Brain microvascular endothelial cell (primary cell): ENCODE measurements at regions not wholly inside any gene's neighbourhood (a gene's known extent, or its start where the extent isn't known, plus 50 kb on each side); places are given as distances from the start of the nearest gene placed in this dataset.

Experiments used
- DNase-seq: peaks from one replicate; pipeline ENCODE4 v3.0.0-alpha.2; 2020
- H3K27ac ChIP-seq: fragments of 250-450 bp; sonication (Bioruptor Pico); 2 replicates; pipeline ENCODE4 v1.5.1; 2020; ENCODE audit warnings: mild to moderate bottlenecking, moderate library complexity
- H3K27me3 ChIP-seq: fragments of 250-450 bp; sonication (Bioruptor Pico); replicated peaks from 2 replicates; pipeline ENCODE4 v1.5.1; 2020; ENCODE audit warnings: mild to moderate bottlenecking
- H3K36me3 ChIP-seq: fragments of 250-450 bp; sonication (Bioruptor Pico); replicated peaks from 2 replicates; pipeline ENCODE4 v1.5.1; 2020; ENCODE audit warnings: mild to moderate bottlenecking
- H3K4me3 ChIP-seq: 2 replicates; pipeline ENCODE4 v1.5.1; 2011; ENCODE audit warnings: low read depth, mild to moderate bottlenecking, control low read depth, low read length, moderate library complexity
- CTCF ChIP-seq: IDR thresholded peaks from 2 replicates; pipeline ENCODE4 v1.5.1; 2011; ENCODE audit warnings: low read depth, mild to moderate bottlenecking, moderate library complexity, low read length, control low read depth, inconsistent platforms; ENCODE audit errors: missing control alignments
- in situ Hi-C: cut with HindIII; loops from 2 replicates; pipeline ENCODE4 v1.10.0; 2017; ENCODE audit warnings: low sequenced_read_pairs, low pct_ligation_motif_present

- TF ChIP-seq CTCF: no peak
- H3K27ac ChIP-seq: no peak overlapping the region
- no peaks in the 10 kb centered on the region for H3K36me3 ChIP-seq
- H3K4me3 ChIP-seq: no peak overlapping the region
- H3K27me3 ChIP-seq: no peaks in the 10 kb centered on the region
- no peak for DNase-seq
- in situ Hi-C loops: no loop called here
These were observed 62.7 kb upstream of the CARD11 start for GRCh38 chr7:3106361-3106826.

DNA sequence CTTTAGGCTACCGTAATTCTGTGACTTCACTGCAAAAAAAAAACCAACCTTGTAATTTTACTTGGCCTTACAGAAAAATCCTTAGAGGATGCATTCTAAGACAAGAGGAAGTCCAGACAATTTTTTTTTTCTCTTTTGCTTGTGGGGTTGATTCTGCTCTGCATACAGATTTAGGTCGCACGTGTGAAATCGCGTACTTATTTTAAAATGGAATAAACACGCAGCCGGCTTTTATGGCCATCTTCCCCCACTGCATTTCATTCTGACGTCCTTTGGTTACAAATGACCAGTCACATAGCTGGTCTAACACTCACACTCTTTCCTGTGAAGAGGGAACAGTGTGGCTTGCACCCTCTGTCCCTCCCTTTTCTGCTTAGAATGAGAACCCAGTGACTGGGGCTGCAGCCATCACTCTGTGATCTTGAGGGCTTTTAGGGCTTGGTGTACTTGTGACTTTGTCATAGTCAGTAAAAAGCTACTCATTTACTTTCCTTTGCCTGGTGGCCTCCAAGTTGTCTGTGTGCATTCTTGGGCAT is 63.6 kb upstream of the CARD11 start:
- in situ Hi-C loops: no loop called here
- no peak for TF ChIP-seq CTCF
- Histone ChIP-seq H3K4me3 (no peak overlapping the region), H3K36me3 (no peaks in the 10 kb centered on the region), H3K27ac (no peak overlapping the region), H3K27me3 (no peaks in the 10 kb centered on the region)
- no peak for DNase-seq

DNA sequence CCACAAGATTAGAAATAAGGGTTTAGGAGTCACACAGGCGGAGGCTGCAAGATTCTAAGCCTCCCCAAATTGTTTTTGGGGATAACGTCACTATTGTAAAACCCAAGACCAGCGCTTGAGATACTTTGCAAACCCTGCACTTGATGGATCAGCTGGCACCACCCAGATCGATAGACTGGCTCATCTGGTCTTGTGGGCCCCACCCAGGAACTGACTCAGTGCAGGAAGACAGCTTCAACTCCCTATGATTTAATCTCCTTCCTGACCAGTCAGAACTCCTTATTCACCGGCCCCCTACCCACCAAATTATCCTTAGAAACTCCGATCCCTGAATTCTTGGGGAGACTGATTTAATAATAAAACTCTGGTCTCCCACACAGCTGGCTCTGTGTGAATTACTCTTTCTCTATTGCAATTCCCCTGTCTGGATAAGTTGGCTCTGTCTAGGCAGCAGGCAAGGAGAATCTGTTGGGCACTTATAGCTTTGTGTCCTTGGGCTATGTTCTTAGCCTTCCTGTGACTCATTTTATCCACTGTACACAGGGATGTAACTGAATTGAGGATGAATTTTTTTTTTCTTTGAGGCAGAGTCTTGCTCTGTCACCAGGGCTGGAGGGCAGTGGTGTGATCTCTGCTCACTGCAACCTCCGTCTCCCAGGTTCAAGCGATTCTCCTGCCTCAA is 64.4 kb upstream of the CARD11 start:
- Histone ChIP-seq H3K36me3 (no peaks in the 10 kb centered on the region), H3K4me3 (no peak overlapping the region), H3K27ac (no peak overlapping the region), H3K27me3 (no peaks in the 10 kb centered on the region)
- TF ChIP-seq CTCF: no peak
- DNase-seq: no peak
- in situ Hi-C loops: no loop called here

DNA sequence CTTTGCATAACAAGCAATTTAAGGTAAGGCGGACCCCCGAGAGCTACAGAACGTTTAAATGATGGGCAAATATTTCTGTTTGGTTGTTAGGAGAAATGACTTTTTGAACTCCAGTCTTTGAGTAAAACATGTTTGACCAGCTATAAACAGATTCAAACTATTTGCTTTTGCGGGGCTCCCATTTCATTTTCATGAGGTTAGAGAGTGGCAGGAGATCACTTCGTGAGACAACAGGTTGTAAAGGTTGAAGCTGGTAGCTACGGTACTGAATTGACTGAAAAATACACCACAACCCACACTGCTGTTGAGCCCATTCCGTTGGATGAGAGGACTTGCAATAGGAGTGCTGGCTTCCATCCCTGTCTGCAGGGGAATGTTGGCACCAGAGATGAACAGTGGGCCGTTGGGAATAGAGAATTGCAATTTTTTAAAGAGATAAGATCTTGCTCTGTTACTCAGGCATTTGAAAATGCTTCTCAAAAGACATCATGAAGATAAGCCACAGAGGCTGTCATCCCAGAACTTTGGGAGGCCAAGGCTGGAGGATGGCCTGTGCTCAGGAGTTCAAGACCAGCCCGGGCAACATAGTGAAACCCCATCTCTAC is 65.7 kb upstream of the CARD11 start:
- Histone ChIP-seq H3K4me3 (no peak overlapping the region), H3K27ac (no peak overlapping the region), H3K27me3 (no peaks in the 10 kb centered on the region), H3K36me3 (no peaks in the 10 kb centered on the region)
- no peak for TF ChIP-seq CTCF
- in situ Hi-C loops: no loop called here
- DNase-seq: no peak

DNA sequence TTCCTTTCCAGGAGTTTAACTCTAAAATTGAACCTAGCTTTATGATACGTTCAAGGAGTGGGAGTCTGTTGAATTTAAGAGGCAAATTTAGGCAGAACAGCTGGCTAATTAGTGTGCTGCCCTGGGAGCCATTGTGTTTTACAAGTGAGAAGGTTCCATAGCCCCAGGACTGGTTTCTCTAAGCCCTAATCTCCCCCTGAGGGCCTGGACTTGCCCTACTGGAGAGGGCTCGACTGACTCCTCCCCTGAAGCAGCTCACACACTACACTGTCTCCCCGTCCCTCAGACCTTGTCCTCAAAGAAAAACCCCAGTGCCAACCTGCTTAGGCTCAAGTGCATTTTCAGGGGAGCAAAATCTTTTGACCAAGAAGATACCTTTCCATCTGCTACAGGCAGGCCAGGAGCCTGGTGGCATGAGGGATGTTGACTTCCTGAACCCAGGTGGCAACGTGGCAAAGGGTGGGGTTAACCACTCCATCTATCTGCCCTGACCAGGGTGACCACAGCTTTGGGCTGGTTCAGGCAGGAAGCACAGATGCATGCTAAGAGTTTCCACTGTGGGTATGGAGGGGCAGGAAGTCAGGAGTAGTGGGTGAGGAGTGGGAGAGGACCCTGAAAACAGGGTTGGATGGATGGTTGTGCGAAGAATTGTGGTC is 68.9 kb upstream of the CARD11 start:
- no peak overlapping the region for H3K27ac ChIP-seq
- TF ChIP-seq CTCF: no peak
- in situ Hi-C loops: no loop called here
- H3K36me3 ChIP-seq: no peaks in the 10 kb centered on the region
- H3K4me3 ChIP-seq: no peak overlapping the region
- H3K27me3 ChIP-seq: no peaks in the 10 kb centered on the region
- no peak for DNase-seq
